ENCODE measurements at regions not wholly inside any gene's neighbourhood (a gene's known extent, or its start where the extent isn't known, plus 50 kb on each side); places are given as distances from the start of the nearest gene placed in this dataset.

DNA sequence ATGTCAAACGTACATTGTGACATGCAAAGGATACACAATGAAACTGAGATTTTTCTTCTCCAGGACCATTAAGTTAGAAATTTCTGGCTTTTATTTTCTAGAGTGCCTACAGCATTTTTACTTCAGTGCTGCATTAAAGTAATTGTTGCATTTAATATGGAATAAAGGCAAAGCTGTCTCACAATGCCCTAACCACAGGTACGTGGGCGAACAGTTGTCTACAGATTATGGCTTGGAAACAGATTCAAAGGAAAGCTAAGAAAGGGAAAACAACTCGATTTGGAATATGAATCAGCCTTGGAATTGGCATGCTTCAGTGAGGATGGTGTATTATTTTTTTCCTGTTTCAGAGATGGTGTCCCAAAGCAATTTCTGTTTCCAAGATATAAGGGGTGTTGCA lies 79.1 kb upstream of the TUSC7 start:
- no peak for TF ChIP-seq CTCF (conservative IDR thresholded peaks at IDR 0.05)
- no peak for TF ChIP-seq EZH2 (IDR thresholded peaks at IDR 0.05; ENCODE audit: low read depth)
